ENCODE measurements at regions not wholly inside any gene's neighbourhood (a gene's known extent, or its start where the extent isn't known, plus 50 kb on each side); places are given as distances from the start of the nearest gene placed in this dataset.

DNA sequence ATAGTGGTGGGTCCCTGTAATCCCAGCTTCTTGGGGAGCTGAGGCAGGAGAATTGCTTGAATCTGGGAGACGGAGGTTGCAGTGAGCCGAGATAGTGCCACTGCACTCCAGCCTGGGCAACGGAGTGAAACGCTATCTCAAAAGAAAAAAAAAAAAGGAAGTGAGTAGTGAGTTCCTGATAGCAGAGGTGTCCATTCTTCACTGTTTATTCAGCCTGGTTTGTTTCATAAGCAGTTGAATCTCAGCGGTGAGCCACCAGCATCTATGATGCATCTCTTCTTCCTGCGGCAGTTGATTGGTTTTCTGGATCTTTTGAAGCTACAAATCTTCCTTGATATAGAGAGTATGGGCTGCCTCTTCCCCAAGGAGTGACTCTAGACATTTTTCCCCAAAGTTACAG is 316.1 kb upstream of the MTPN start:
- Histone ChIP-seq H3K79me1 (ENCODE audit: insufficient read depth, low read depth, low read length, poor library complexity, severe bottlenecking) (no peaks in the 10 kb centered on the region), H3K4ac (ENCODE audit: low read depth, low read length) (no peak overlapping the region), H3K9me3 (ENCODE audit: control insufficient read depth, low read depth, low read length) (no peaks in the 10 kb centered on the region), H3K14ac (ENCODE audit: insufficient read depth, low read length) (no peak overlapping the region), H2BK5ac (ENCODE audit: insufficient read length, low read length) (no peak overlapping the region), H3K18ac (ENCODE audit: insufficient read length, low read depth, low read length) (no peak overlapping the region), H2AFZ (ENCODE audit: low read length) (no peak overlapping the region), H2BK20ac (ENCODE audit: low read depth, low read length, poor library complexity, severe bottlenecking) (no peak overlapping the region), H2BK12ac (ENCODE audit: insufficient read length, low read depth, low read length) (no peak overlapping the region), H3K27me3 (ENCODE audit: insufficient read depth, low read length) (no peaks in the 10 kb centered on the region), H3K4me2 (ENCODE audit: insufficient read depth, insufficient read length, low read length) (no peak overlapping the region), H2AK5ac (ENCODE audit: insufficient read length, low read length) (no peak overlapping the region), H4K8ac (replicated peaks; ENCODE audit: insufficient read length, low read depth, low read length) (no peak overlapping the region), H3K27ac (ENCODE audit: insufficient read length, low read depth, low read length) (no peak overlapping the region), H4K5ac (ENCODE audit: insufficient read length, low read depth, low read length) (no peak overlapping the region), H3K9ac (ENCODE audit: extremely low read depth, insufficient read length, low read length) (no peak overlapping the region), H3K56ac (ENCODE audit: insufficient read length, low read depth, low read length) (no peak overlapping the region), H2BK15ac (ENCODE audit: low read depth, low read length) (no peak overlapping the region), H4K20me1 (ENCODE audit: control insufficient read depth, insufficient read depth, insufficient read length) (no peaks in the 10 kb centered on the region), H4K91ac (ENCODE audit: insufficient read length, low read depth, low read length) (no peak overlapping the region), H3K4me1 (ENCODE audit: insufficient read depth, low read length) (no peaks in the 10 kb centered on the region), H2BK120ac (ENCODE audit: low read depth, low read length, poor library complexity, severe bottlenecking) (no peak overlapping the region), H3K23me2 (ENCODE audit: insufficient read length, low read depth, low read length, poor library complexity, severe bottlenecking) (no peaks in the 10 kb centered on the region), H3K79me2 (ENCODE audit: insufficient read depth, low read length) (no peaks in the 10 kb centered on the region), H3T11ph (ENCODE audit: low read length) (no peak overlapping the region), H3K23ac (ENCODE audit: insufficient read length, low read depth, low read length) (no peak overlapping the region)
- H3K4me1 Mint-ChIP-seq = no peaks in the 10 kb centered on the region; a peak in 2 of 4 replicates
- H3K27ac Mint-ChIP-seq = no peak overlapping the region
- no peaks in the 10 kb centered on the region for H3K27me3 Mint-ChIP-seq (ENCODE audit: low read depth)
- peaks cover 0 to 2% of the 10 kb centered on the region in 2 experiments; a peak in 2 of 5 replicates for H3K9me3 Mint-ChIP-seq
- no peak overlapping the region for H3K4me3 Mint-ChIP-seq
- H3K36me3 Mint-ChIP-seq (ENCODE audit: insufficient read depth in 1 of 3, low read depth in 3 of 3) = no peaks in the 10 kb centered on the region
- no CpG with 5 or more reads among the region's 6 CpGs for WGBS (ENCODE audit: extremely low coverage, insufficient read length, low lambda C conversion rate)
- no peak for DNase-seq
- TF ChIP-seq, protein P1, sequence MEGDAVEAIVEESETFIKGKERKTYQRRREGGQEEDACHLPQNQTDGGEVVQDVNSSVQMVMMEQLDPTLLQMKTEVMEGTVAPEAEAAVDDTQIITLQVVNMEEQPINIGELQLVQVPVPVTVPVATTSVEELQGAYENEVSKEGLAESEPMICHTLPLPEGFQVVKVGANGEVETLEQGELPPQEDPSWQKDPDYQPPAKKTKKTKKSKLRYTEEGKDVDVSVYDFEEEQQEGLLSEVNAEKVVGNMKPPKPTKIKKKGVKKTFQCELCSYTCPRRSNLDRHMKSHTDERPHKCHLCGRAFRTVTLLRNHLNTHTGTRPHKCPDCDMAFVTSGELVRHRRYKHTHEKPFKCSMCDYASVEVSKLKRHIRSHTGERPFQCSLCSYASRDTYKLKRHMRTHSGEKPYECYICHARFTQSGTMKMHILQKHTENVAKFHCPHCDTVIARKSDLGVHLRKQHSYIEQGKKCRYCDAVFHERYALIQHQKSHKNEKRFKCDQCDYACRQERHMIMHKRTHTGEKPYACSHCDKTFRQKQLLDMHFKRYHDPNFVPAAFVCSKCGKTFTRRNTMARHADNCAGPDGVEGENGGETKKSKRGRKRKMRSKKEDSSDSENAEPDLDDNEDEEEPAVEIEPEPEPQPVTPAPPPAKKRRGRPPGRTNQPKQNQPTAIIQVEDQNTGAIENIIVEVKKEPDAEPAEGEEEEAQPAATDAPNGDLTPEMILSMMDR (conservative IDR thresholded peaks at IDR 0.05) = no peak
